ENCODE measurements at regions not wholly inside any gene's neighbourhood (a gene's known extent, or its start where the extent isn't known, plus 50 kb on each side); places are given as distances from the start of the nearest gene placed in this dataset.
"Not testable (repeated sequence)": the region's sequence is repeated elsewhere in the genome, so short reads cannot be mapped to it uniquely, and the experiment has no call there.

- peak; percentile 2 for DNase-seq
Observed at GRCh38 chr10:124176349-124177179, 83.2 kb upstream of the CHST15 start.

GRCh38 chr10:124175701-124176348, 82.4 kb upstream of the CHST15 start:
- DNase-seq, result peak; percentile 1

GRCh38 chr10:124174673-124175645, 81.6 kb upstream of the CHST15 start:
- DNase-seq, result peak; percentile 1

GRCh38 chr10:124174071-124174566, 80.7 kb upstream of the CHST15 start:
- peak; percentile 5 for DNase-seq

GRCh38 chr10:124173298-124173900, 80.0 kb upstream of the CHST15 start:
- peak; percentile 1 for DNase-seq

- DNase-seq, result no peak
Observed at GRCh38 chr10:124172181-124172916, 79.0 kb upstream of the CHST15 start.

GRCh38 chr10:124171561-124171960, 78.2 kb upstream of the CHST15 start:
- DNase-seq, result no peak

- DNase-seq, result no peak
Observed at GRCh38 chr10:124170631-124171030, 77.2 kb upstream of the CHST15 start.

- no peak for DNase-seq
Observed at GRCh38 chr10:124168991-124169802, 75.8 kb upstream of the CHST15 start.

GRCh38 chr10:124168581-124168980, 75.2 kb upstream of the CHST15 start:
- no peak for DNase-seq

GRCh38 chr10:124167925-124168324, 74.5 kb upstream of the CHST15 start:
- DNase-seq, result not testable (repeated sequence)

GRCh38 chr10:124166431-124167125, 73.2 kb upstream of the CHST15 start:
- no peak for DNase-seq

- no peak for DNase-seq
Observed at GRCh38 chr10:124165827-124166226, 72.4 kb upstream of the CHST15 start.

GRCh38 chr10:124165311-124165710, 71.9 kb upstream of the CHST15 start:
- DNase-seq, result no peak

- no peak for DNase-seq
Observed at GRCh38 chr10:124164264-124164663, 70.9 kb upstream of the CHST15 start.

- DNase-seq, result no peak
Observed at GRCh38 chr10:124162774-124163354, 69.5 kb upstream of the CHST15 start.

- DNase-seq, result no peak
Observed at GRCh38 chr10:124162136-124162535, 68.7 kb upstream of the CHST15 start.

- no peak for DNase-seq
Observed at GRCh38 chr10:124161601-124162000, 68.2 kb upstream of the CHST15 start.

GRCh38 chr10:124160943-124161582, 67.7 kb upstream of the CHST15 start:
- DNase-seq, result no peak

Measured in activated CD4-positive, alpha-beta T cell treated with anti-CD3 and anti-CD28 coated beads for 1 hour (primary cell).